IMR-90 (cell line): ENCODE measurements at regions not wholly inside any gene's neighbourhood (a gene's known extent, or its start where the extent isn't known, plus 50 kb on each side); places are given as distances from the start of the nearest gene placed in this dataset.
A peak's percentile ranks its signal among the peaks of the same experiment; 100 is the strongest.
"Not testable (repeated sequence)": the region's sequence is repeated elsewhere in the genome, so short reads cannot be mapped to it uniquely, and the experiment has no call there.

ENCODE experiments used
- CEBPB ChIP-seq: IDR thresholded peaks from 2 replicates; pipeline ENCODE4 v1.6.1; 2012; ENCODE audit warnings: low read depth, low read length, improper control_type of control experiment
- CHD1 ChIP-seq: IDR thresholded peaks from 2 replicates; pipeline ENCODE4 v1.6.1; 2012; ENCODE audit warnings: low read depth, low read length, improper control_type of control experiment
- FOS ChIP-seq: fragments of 150-350 bp; IDR thresholded peaks from 2 replicates; pipeline ENCODE4 v1.6.1; 2016; ENCODE audit warnings: low read depth, low read length
- MAFK ChIP-seq: IDR thresholded peaks from 2 replicates; pipeline ENCODE4 v1.6.1; 2012; ENCODE audit warnings: low read depth, low read length, improper control_type of control experiment
- MAZ ChIP-seq: IDR thresholded peaks from 2 replicates; pipeline ENCODE4 v1.6.1; 2012; ENCODE audit warnings: low read depth, mild to moderate bottlenecking, low read length, improper control_type of control experiment, moderate library complexity, borderline replicate concordance
- MXI1 ChIP-seq: IDR thresholded peaks from 2 replicates; pipeline ENCODE4 v1.6.1; 2012; ENCODE audit warnings: low read depth, mild to moderate bottlenecking, low read length, moderate library complexity, borderline replicate concordance
- NFE2L2 ChIP-seq: fragments of 150-350 bp; IDR thresholded peaks from 2 replicates; pipeline ENCODE4 v1.6.1; 2016; ENCODE audit warnings: low read depth, mild to moderate bottlenecking, low read length
- POLR2A ChIP-seq: IDR thresholded peaks from 2 replicates; pipeline ENCODE4 v1.6.1; 2012; ENCODE audit warnings: mild to moderate bottlenecking, low read depth, low read length
- RAD21 ChIP-seq: IDR thresholded peaks from 2 replicates; pipeline ENCODE4 v1.6.1; 2012; ENCODE audit warnings: low read length, improper control_type of control experiment
- RCOR1 ChIP-seq: IDR thresholded peaks from 2 replicates; pipeline ENCODE4 v1.6.1; 2012; ENCODE audit warnings: mild to moderate bottlenecking, low read length, improper control_type of control experiment; ENCODE audit not compliant: insufficient replicate concordance
- RFX5 ChIP-seq: IDR thresholded peaks from 2 replicates; pipeline ENCODE4 v1.8.0; 2012; ENCODE audit warnings: low read depth, mild to moderate bottlenecking, low read length, moderate library complexity
- SMC3 ChIP-seq: fragments of 150-350 bp; IDR thresholded peaks from 2 replicates; pipeline ENCODE4 v1.6.1; 2016; ENCODE audit warnings: low read depth, mild to moderate bottlenecking, antibody characterized with exemption, low read length, moderate library complexity
- USF2 ChIP-seq: fragments of 150-350 bp; IDR thresholded peaks from 2 replicates; pipeline ENCODE4 v1.6.1; 2017; ENCODE audit warnings: mild to moderate bottlenecking, antibody characterized with exemption, low read length, low read depth
- TF ChIP-seq, protein P1 (sequence below): conservative IDR thresholded peaks from 2 replicates; pipeline ENCODE4 v1.5.1; 2012; ENCODE audit warnings: mild to moderate bottlenecking, low read depth, low read length, improper control_type of control experiment

DNA sequence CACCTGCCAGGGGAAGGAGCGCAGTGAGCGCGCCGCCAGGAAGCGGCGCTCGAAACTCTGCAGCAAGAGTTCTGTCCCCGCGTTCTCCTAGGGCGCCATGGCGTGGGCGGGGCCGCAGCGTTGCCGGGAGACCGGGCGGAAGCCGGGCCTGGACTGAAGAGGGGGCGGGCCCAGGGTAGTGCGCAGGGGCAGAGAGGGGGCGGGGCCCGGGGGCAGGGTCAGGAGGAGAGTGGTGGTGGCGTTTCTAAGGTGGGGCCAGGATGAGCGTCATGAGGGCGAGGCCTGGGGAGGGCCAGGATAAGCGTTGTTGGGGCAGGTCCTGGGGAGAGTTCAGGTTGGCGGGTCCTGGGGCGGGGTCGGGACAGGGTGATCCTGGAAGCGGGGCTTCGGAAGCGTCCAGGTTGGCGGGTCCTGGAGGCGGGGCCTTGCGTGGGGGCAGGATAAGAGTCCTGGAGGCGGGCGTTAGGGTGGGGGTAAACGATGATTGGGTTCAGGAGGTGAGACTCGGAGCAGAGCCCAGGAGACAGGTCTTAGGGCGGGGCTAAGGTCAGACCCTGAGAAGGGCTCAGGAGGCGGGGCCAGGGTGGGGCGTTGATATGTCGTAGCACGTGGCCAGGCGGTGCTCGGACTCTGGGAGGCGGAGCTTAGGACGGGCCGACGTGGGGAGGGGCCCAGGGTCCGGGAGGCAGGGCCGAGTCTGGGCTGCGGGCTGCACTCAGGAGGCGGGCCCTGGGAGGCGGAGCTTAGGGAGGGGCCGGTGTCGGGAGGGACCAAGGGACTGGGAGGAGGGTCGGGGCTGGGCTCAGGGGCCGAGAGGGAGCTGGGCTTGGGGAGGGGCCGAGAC lies 189.4 kb downstream of the ADRA2C start:
- TF ChIP-seq, protein P1, sequence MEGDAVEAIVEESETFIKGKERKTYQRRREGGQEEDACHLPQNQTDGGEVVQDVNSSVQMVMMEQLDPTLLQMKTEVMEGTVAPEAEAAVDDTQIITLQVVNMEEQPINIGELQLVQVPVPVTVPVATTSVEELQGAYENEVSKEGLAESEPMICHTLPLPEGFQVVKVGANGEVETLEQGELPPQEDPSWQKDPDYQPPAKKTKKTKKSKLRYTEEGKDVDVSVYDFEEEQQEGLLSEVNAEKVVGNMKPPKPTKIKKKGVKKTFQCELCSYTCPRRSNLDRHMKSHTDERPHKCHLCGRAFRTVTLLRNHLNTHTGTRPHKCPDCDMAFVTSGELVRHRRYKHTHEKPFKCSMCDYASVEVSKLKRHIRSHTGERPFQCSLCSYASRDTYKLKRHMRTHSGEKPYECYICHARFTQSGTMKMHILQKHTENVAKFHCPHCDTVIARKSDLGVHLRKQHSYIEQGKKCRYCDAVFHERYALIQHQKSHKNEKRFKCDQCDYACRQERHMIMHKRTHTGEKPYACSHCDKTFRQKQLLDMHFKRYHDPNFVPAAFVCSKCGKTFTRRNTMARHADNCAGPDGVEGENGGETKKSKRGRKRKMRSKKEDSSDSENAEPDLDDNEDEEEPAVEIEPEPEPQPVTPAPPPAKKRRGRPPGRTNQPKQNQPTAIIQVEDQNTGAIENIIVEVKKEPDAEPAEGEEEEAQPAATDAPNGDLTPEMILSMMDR, result not testable (repeated sequence)
- not testable (repeated sequence) for TF ChIP-seq RAD21, POLR2A, RFX5, FOS, CEBPB, MXI1, SMC3, CHD1, NFE2L2, RCOR1, MAFK
- TF ChIP-seq USF2, result peak; percentile 79
- TF ChIP-seq MAZ, result peak; percentile 72; the same call in 1 of the 2 replicates
